HG02763 (cell line): ENCODE measurements at regions not wholly inside any gene's neighbourhood (a gene's known extent, or its start where the extent isn't known, plus 50 kb on each side); places are given as distances from the start of the nearest gene placed in this dataset.

Experiments
- ATAC-seq: cut with Tn5 transposase; IDR thresholded peaks from one replicate; pipeline ENCODE4 v1.9.1; 2021; ENCODE audit warnings: mild to moderate bottlenecking, moderate library complexity; ENCODE audit not compliant: unreplicated experiment

DNA sequence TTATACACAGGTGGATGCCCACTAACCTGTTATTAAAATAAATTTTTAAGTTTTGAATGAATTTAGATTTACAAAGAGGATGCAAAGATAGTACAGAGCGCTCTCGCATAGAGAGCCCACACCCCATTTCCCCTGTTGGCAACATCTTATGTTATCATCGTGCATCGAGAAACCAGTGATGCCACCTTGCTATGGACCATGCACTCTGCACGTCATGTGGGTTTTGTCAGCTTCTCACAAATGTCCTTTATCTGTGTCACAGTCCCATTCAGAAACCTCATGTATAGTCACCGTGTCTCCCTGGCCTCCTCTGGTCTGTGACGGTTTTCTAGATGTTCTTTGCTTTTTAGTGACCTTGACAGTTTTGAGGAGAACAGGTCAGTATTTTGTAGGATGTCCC lies 60.0 kb downstream of the ING1 start:
- no peak for ATAC-seq

DNA sequence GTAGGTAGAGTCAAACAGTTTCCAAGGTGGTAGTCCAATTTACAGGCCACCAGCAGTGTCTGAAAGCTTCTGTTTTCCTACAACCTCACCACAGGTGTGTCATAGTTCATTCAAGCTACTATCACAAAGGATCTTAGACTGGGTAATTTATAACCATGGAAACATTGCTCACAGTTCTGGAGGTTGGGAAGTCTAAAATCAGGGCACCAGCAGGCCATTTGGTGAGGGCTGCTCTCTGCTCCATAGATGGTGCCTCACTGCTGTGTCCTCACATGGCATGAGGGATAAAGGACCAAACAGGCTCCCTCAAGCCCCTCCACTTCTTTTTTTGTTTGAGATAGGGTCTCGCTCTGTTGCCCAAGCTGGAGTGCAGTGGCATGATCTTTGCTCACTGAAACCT lies 60.6 kb downstream of the ING1 start:
- ATAC-seq = no peak

DNA sequence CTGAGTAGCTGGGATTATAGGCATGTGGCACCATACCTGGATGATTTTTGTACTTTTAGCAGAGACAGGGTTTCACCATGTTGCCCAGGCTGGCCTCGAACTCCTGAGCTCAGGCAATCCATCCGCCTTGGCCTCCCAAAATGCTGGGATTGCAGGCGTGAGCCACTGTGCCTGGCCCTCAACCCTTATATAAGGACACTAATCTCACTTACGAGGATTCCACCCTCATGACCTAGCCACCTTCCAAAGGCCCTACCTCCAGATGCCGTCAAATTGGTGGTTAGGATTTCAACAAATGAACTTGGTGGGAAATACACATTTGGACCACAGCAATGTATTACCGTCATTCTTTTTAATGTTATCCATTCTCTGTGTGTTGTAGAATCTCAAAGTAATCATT lies 61.0 kb downstream of the ING1 start:
- ATAC-seq = no peak

DNA sequence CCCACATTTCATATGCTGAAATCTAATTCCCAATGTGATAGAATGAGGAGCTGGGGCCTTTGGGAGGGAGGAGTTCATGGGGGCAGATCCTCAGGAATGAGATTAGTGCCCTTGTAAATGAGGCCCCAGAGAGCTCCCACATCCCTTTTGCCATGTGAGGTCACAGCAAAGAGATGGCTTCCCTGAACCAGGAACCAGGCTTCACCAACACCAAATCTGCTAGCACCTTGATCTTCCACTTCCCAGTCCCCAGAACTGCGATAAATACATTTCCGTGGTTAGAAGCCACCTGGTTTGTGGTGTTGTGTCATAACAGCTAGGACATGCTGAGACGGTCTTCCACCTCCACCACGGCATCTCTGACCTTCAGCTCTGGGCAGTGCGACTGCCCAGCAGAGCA lies 62.1 kb downstream of the ING1 start:
- ATAC-seq = no peak

DNA sequence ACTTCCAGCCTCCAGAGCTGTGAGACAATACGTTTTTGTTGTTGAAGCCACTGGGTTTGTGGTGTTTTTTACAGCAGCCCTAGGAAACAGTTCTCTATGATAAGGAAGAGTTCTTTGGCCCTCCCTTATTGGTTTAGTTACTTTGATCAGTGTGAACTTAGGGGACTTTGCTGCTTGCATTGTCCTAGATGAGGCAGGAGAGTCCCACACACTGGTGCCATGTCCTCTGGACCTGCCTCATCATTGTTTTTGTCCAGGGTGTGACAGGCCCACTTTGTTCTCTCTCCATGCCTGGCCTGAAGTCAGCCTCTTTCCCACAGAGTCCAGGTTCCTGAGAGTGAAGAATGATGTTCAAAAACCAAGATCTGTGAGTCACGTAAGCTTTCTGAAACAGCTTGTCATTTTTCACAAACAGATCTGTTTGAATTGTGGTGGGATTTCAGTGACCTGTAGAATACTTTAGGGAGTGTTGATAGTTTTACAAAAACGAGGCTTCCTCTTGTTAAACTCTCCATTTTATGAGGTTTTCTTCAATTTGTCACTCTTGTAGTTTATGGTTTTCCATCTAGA lies 63.8 kb downstream of the ING1 start:
- no peak for ATAC-seq

DNA sequence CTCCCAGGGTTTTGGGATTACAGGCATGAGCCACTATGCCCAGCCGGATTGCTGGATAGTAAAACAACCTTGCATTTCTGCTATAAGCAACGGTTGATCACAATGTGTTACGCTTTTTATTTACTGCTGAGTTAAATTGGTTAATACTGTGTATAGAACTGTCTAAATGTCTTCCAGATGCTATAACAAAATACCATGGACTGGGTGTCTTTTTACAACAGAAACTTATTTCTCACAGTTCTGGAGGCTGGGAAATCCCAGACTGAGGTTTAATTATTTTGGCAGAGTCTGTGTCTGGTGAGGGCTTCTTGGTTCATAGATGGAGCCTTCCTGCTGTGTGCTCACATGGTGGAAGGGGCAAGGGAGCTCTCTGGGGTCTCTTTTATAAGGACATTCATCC lies 65.5 kb downstream of the ING1 start:
- no peak for ATAC-seq

DNA sequence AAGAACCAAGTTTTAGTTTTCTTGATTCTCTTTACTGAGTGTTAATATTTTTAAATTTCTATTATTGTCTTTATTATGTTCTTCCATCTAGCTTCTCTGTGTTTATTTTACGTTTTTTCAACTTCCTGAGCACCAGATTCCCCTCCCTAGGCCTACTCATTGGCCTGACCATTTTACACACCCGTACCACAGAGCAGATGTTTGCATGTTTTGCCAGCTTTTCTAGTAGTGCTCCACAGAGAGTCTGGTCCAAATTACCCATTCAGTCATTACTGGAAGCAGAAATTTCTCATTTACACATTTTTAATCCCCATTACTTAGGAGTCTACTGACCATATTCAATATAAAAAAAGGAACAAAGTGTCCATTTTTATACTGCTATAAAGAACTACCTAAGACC lies 66.9 kb downstream of the ING1 start:
- no peak for ATAC-seq

DNA sequence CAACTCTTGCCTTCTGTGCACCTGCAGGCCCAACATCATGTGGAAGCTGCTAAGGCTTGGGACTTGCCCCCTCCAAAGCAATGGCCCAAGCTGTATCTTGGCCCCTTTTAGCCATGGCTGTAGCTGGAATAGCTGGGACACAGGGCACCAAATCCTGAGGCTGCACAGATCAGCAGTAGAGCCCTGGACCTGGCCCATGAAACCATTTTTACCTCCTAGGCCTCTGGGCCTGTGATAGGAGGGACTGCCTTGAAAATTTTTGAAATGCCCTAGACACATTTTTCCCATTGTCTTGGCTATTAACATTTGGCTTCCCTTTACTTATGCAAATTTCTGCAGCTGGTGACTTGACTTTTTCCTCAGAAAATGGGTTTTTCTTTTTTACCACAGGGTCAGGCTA lies 68.7 kb downstream of the ING1 start:
- ATAC-seq = no peak

DNA sequence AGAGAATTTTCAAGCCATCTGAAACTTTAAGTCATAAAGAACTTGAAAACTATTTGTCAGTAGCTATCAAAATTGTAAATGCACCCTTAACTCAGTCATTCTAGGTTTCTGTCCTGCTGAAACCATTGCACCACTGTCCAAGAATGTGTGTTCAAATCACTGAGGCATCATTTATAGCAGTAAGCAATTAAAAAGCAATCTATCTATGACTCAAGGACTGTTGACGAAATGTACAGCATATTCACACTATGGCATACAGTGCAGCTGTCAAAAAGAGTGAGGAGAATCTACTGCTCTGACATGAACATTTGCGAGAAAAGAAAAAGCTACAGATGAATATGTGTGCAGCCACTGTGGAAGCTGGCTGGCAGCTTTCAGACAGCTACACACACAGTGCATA lies 71.2 kb downstream of the ING1 start:
- no peak for ATAC-seq

DNA sequence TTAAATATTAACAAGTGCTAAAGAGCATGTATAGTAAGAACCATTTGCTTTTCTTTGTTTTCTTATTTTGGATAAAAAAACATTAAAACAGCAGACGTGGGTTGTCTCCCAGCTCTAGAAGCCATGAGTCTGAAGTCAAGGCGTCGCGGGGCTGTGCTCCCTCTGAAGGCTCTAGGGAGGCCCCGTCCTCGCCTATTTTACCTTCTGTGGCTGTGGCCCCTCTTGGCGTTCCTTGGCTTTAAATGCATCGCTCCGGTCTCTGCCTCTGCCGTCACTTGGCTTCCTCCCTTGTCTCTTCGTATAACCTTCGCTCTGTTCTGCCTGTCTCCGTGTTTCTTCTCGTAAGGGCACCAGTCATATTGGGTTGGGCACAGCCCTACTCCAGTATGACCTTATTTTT lies 75.3 kb downstream of the ING1 start:
- ATAC-seq = no peak

DNA sequence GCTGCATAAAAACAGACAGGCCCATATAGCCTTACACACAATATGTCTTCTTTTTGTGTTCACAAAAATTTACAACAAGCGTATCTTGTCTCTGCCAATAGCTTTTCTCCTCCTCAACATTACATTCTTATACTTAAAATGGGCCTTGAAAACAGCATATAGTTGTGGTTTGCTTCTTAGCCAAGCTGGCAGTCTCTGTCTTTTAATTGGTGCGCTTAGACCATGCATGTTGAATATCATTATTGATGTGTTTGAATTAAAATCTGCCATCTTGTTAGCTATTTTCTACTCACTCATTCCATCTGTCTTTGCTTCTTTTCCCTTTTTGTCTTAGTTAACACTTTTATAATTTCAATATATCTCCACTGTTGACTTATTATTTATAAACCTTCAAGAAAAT lies 76.4 kb downstream of the ING1 start:
- ATAC-seq = no peak

DNA sequence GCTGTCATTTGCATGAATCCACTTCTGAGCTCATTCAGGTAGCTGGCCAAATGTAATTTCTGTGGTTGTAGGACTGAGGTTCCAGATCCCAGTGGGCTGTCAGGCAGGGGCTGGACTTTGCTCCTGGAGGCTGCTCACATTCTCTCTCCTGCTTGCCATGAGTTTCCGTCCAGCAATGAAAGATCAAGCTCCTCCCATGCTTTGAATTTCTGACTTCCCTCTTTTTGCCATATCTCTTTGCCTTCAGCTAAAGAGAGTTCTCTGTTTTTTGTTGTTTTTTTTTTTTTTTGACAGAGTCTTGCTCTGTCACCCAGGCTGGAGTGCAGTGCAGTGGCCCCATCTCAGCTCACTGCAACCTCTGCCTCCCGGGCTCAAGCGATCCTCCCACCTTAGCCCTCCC lies 76.9 kb downstream of the ING1 start:
- no peak for ATAC-seq

DNA sequence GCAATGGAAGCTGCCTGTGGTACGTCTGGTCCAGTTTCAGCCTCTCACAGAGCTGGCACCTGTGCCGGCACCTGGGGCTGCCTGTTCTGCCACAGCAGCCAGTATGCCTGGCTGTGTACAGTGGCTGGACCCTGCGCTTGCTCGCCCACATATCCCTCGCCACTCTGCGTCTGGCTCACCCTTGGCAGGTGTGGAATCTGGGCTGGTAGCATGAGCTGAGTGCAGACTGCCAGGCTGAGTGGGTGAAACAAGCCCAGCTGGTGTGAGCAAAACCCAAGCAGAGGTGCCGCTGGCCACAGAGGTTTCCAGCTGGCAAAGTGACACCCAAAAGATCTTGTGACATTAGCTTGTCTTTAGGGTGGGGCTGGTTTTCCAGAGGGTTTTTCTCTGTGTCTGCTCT lies 80.7 kb downstream of the ING1 start:
- no peak for ATAC-seq

DNA sequence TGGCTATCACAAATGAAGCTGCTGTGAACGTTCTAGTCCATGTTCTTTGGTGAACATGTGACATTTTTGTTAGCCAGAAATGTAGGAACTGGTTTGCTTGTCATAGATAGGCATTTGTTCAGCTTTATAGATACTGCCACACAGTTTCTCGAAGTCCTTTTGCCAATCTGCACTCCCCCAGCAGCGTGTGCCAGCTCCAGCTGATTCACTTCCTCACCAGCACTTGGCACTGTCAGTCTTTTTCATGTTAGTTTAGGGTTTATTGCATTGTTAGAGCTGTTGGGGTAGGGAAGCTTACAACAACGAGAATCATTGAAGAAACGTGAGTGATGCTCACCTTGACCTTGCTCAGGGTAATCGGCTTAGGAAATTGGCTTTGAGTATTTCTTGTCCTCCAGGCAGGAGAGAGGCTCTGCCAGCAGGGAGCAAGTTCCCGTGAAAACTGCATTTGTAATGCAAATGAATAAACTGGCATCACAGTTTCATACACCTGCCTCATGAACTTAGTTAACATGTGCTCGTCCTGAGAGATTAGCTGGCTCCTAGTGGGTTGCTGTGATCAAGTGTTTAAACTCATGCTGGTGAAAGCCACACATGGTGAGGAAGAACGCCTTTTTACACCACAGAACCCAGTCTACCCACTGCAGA lies 83.9 kb downstream of the ING1 start:
- no peak for ATAC-seq

DNA sequence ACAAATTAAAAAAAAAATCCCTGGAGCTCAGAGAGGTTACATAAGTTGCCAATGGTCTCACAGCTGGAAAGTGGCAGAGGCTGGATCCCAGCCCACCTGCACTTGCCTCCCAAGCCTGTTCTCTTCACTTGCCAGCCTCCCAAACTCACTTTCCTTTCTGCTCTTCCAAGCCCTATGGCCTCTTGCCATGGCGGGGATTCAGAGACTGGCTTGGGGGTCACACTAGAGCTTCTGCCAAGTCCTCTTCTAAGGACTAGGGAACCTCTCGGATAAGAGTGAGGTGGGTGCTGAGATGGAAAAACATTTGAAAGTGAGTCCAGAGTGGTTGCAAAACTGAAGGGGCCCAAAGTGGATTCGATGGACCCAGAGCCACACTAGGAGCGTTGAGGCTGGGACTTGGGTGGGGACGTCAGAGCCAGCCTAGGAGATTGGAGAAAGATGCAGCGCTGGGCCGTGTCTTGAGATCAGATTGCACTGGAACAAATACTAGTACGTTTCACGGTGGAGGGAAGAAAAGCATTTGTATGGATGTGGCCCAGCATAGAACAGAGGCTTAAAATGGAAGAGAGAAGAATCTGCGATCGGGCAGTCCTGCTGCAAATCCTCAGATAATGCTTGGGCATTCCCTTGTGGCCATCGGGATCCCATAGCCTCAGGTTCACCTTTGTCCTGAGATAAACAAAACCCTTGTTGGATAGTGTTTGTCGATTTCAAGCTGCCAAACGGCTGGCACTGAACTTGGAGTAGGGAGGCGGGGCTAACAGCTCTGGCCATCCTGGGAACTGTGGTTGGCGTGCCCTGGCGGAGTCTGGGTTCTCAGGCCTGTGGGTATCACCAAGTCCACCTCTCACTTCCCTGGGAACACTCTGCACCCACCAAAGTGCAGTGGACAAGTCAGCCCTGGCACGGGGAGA lies 84.8 kb downstream of the ING1 start:
- no peak for ATAC-seq

DNA sequence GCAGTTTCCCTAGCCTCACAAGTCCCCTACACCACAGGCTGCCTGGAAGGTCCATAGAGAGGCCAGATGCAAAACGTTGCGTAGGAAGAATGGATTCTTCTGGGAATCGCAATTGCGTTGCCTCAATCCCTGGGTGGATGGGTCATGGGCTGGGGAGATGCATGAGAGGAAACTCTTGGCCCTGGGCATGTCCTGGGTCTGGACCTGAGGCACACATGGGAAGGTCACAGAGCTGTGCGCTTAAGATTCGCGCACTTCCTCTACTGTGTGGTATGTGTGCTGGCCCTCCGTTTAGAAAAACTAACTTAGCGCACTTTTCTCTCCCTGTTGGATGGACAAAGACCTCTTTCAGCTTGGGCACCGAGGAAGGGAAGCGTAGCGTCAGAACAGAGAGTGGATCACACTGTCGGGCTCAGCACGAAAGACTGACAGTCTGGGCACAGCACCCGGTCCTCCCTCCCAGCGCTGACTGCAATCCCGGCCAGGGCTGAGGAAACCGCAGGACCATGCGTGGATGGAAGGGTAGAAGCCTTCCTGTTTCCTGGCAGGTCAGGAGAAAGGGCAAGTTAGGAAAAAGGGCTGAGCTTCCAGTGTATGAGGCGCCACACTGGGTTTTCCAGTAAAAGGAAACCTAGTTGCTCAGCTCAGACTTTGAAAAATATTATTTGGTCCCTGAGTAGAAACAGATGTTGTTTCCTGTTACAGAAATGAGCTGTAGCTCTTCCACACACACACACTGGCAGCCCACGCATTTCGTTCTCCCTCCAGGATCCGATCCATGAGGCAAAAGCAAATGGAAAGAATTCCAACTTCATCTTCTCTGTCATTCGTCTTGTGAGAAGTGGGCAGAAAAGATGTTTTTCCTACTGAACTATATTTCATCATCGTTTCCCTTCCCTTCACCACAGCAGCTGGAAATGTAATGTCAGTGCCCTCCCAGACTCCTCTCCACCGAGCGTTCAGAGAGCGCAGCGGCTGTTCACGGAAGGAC lies 86.0 kb downstream of the ING1 start:
- no peak for ATAC-seq

DNA sequence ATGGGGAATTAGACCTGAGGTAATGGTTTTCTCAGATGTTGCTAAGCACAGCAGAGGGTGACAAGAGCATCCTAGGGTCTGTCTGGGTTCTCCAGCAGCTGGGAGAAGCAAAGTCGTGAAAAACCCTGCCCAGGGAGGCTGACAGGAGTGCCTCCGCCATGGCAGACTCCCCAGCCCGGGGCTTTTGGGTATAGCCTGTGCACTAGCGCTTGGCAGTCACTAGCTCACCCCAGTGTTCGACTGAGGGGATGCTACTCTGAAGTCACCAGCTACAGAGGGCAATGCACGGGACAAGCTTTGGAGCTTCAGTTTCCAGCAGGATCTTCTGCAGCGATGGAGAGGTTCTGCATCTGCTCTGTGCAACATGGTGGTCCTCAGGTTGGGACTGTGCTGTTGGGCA lies 87.5 kb downstream of the ING1 start:
- ATAC-seq = no peak

DNA sequence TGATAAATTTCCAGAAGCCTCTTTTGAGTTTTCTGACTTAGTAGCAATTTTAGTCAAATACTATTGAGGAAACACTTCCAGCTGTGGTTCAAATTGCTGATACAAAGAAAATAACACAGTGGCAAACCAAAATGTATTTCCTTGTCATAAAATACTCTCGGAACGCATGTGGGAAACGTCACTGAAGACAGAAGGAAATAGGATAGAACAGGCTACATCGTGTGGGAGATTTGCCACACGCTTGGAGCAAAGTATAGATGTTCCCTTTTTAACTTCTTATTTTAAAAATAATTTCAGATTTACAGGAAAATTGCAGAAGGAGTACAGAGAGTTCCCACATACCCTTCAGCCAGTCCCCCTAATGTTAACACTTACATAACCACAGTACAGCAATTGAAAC lies 88.8 kb downstream of the ING1 start:
- ATAC-seq = no peak

DNA sequence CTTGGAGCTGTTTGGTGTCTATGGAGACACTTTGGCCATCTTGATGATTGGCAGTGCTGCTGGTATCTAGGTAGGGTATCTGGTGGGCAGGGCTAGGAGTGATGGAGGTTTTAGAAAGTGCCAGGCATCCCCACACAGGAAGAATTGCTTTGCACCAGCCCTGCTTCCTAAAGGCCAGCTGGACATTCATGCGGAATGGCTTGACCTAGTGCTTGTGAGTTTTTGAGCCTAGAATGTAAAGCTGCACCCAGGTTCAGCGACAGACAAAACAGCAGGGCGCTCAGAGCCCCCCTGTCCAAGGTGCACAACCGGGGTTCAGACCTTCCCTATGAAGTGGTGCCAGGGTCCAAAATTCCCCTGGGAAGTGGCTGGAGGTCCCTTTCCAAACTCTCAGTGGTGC lies 93.1 kb downstream of the ING1 start:
- no peak for ATAC-seq

DNA sequence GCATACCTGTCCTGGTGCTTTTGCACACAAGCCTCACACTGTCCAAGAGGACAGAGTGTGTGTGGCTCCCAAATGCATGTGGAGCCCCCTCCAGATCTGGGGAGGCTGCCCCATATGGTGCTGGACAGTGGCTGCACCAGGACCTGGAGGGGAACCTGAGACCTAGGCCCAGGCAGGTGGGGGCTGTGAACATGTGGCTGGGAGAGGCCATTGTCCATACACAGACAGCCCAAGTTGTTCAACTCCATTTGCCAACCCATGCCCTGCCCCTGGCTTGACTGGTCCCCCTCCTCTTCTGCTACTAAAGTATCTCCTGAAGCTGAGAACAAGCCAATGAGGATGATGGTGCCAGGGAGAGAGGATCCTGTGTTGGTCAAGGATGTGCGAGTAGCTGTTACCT lies 94.0 kb downstream of the ING1 start:
- no peak for ATAC-seq

DNA sequence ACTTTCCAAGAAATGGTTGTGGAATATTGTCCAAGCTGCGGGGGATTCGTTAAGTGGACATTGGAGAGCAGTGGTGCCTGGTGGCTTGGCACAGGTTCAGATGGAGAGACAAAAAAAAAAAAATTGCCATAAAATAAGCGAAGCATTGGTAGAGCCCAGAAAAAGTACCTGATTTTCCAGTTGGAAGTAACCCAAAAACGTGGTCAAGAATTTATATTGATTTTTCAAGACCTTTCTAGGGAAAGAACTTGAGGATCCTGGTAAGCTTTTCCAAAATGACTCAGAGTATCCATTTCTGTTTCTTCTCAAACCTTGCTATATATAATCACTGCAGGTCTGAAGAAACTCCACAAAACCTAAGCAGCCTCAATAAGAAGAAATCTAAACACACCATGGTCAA lies 94.6 kb downstream of the ING1 start:
- no peak for ATAC-seq
